PC-9 (cell line): ENCODE measurements at regions not wholly inside any gene's neighbourhood (a gene's known extent, or its start where the extent isn't known, plus 50 kb on each side); places are given as distances from the start of the nearest gene placed in this dataset.
A peak's percentile ranks its signal among the peaks of the same experiment; 100 is the strongest.

ENCODE experiments used
- BruUV-seq: library from RNA; stranded (reverse); fragments of 400-500 nt; replicated peaks from 2 replicates; lab custom pipeline; 2021; lab: Mats Ljungman, UMichigan
- CTCF ChIA-PET: fragments of 300-600 bp; sonication (Branson Sonifier 250); formaldehyde crosslinking; loops from one replicate; lab custom pipeline; 2022; ENCODE audit warnings: antibody characterized with exemption; lab: Charles Lee
- POLR2A ChIA-PET: fragments of 300-600 bp; sonication (Branson Sonifier 250); formaldehyde crosslinking; loops from one replicate; lab custom pipeline; 2022; ENCODE audit warnings: antibody characterized with exemption; ENCODE audit not compliant: unreplicated experiment; lab: Charles Lee
- DNase-seq, 2 experiments: peaks; one replicate each; pipeline versions ENCODE4 v3.0.0 to v3.0.0-alpha.2; 2015 to 2022; ENCODE audit warnings: mixed read lengths in 1 of 2
- H2AFZ ChIP-seq: fragments of 200-600 bp; sonication (generic); 2 replicates; pipeline ENCODE4 v1.8.1; 2017; ENCODE audit warnings: antibody characterized with exemption
- H3F3A ChIP-seq: fragments of 200-600 bp; sonication (generic); 2 replicates; pipeline ENCODE4 v1.8.1; 2017; ENCODE audit warnings: antibody characterized with exemption, mild to moderate bottlenecking, low read depth; ENCODE audit not compliant: insufficient read depth
- H3K27ac ChIP-seq: fragments of 200-600 bp; sonication (generic); 2 replicates; pipeline ENCODE4 v1.6.1; 2016; ENCODE audit warnings: mixed run types
- H3K27me3 ChIP-seq: fragments of 200-600 bp; sonication (generic); 2 replicates; pipeline ENCODE4 v1.6.1; 2016; ENCODE audit warnings: low read depth, mixed run types; ENCODE audit not compliant: insufficient read depth
- H3K36me3 ChIP-seq: fragments of 200-600 bp; sonication (generic); 2 replicates; pipeline ENCODE4 v1.6.1; 2016; ENCODE audit warnings: low read depth, mixed run types
- H3K4me1 ChIP-seq: fragments of 200-600 bp; sonication (generic); replicated peaks from 2 replicates; pipeline ENCODE4 v1.6.1; 2016; ENCODE audit warnings: mixed run types; ENCODE audit not compliant: insufficient read depth
- H3K4me2 ChIP-seq: fragments of 200-600 bp; sonication (generic); 2 replicates; pipeline ENCODE4 v1.6.1; 2017; ENCODE audit warnings: mixed run types
- H3K4me3 ChIP-seq: fragments of 200-600 bp; sonication (generic); 2 replicates; pipeline ENCODE4 v1.6.1; 2016; ENCODE audit warnings: mixed run types
- H3K79me2 ChIP-seq: fragments of 200-600 bp; sonication (generic); 2 replicates; pipeline ENCODE4 v1.6.1; 2017; ENCODE audit warnings: low read depth, mixed run types
- H3K9me2 ChIP-seq: fragments of 200-600 bp; sonication (generic); 2 replicates; pipeline ENCODE4 v1.8.1; 2017; ENCODE audit warnings: mild to moderate bottlenecking; ENCODE audit not compliant: insufficient read depth
- H3K9me3 ChIP-seq: fragments of 200-600 bp; sonication (generic); 2 replicates; pipeline ENCODE4 v1.8.1; 2016; ENCODE audit warnings: low read depth; ENCODE audit not compliant: insufficient read depth
- H4K20me1 ChIP-seq: fragments of 200-600 bp; sonication (generic); 2 replicates; pipeline ENCODE4 v1.8.1; 2017; ENCODE audit not compliant: insufficient read depth
- CTCF ChIP-seq: fragments of 200-600 bp; sonication (generic); conservative IDR thresholded peaks from 2 replicates; pipeline ENCODE4 v1.6.1; 2017; ENCODE audit warnings: mixed run types, antibody characterized with exemption, mild to moderate bottlenecking, moderate library complexity
- EZH2 ChIP-seq: fragments of 200-600 bp; sonication (generic); IDR thresholded peaks from 2 replicates; pipeline ENCODE4 v1.8.0; 2017; ENCODE audit warnings: antibody characterized with exemption, low read depth
- intact Hi-C: fragments of 100-400 bp; cut with micrococcal nuclease; formaldehyde crosslinking; loops from one replicate; pipeline ENCODE4 v1.10.0; 2022; ENCODE audit not compliant: unreplicated experiment

- H3K4me3 ChIP-seq = no peak overlapping the region
- CTCF ChIA-PET = no interaction called here
- TF ChIP-seq CTCF (no peak), EZH2 (no peak)
- intact Hi-C loops = no loop called here
- H3K9me2 ChIP-seq = no peaks in the 10 kb centered on the region
- no peaks in the 10 kb centered on the region for H3K79me2 ChIP-seq
- H3K4me2 ChIP-seq = no peak overlapping the region
- H3K27ac ChIP-seq = no peak overlapping the region
- H3F3A ChIP-seq = no peaks in the 10 kb centered on the region
- no peaks in the 10 kb centered on the region for H3K9me3 ChIP-seq
- no peaks in the 10 kb centered on the region for H3K4me1 ChIP-seq
- no peak for DNase-seq
- no peak overlapping the region for H2AFZ ChIP-seq
- H3K27me3 ChIP-seq = no peaks in the 10 kb centered on the region
- no TSS peak for BruUV-seq
- POLR2A ChIA-PET = no interaction called here
- H3K36me3 ChIP-seq = no peaks in the 10 kb centered on the region
- H4K20me1 ChIP-seq = no peaks in the 10 kb centered on the region
Measured at GRCh38 chr1:82829527-82829926, 1028.8 kb downstream of the ADGRL2 start.

GRCh38 chr1:82823876-82824275, 1023.1 kb downstream of the ADGRL2 start:
- no peak for DNase-seq
- no peaks in the 10 kb centered on the region for H3F3A ChIP-seq
- no peaks in the 10 kb centered on the region for H3K9me2 ChIP-seq
- no peaks in the 10 kb centered on the region for H3K79me2 ChIP-seq
- H3K27ac ChIP-seq = no peak overlapping the region
- no peak for TF ChIP-seq EZH2
- no peak for TF ChIP-seq CTCF
- ChIA-PET CTCF (interaction anchor here (0.6 kb wide), 1 partner anchor 1586 kb away, joined by 7 read pairs; no protein-coding TSS in a partner anchor), POLR2A (no interaction called here)
- H3K27me3 ChIP-seq = no peaks in the 10 kb centered on the region
- BruUV-seq = no TSS peak
- H3K4me3 ChIP-seq = no peak overlapping the region
- H3K4me1 ChIP-seq = no peaks in the 10 kb centered on the region
- intact Hi-C loops = no loop called here
- H4K20me1 ChIP-seq = no peaks in the 10 kb centered on the region
- no peaks in the 10 kb centered on the region for H3K36me3 ChIP-seq
- no peaks in the 10 kb centered on the region for H3K9me3 ChIP-seq
- no peak overlapping the region for H3K4me2 ChIP-seq
- H2AFZ ChIP-seq = no peak overlapping the region; the same call in 1 of the 2 replicates

- TF ChIP-seq EZH2 (no peak), CTCF (no peak)
- Histone ChIP-seq H3F3A (no peaks in the 10 kb centered on the region), H3K9me3 (no peaks in the 10 kb centered on the region), H3K79me2 (no peaks in the 10 kb centered on the region), H3K4me2 (no peak overlapping the region), H3K27ac (no peak overlapping the region), H3K36me3 (no peaks in the 10 kb centered on the region), H2AFZ (peak overlapping the region; percentile 63; the same call in 1 of the 2 replicates), H3K4me1 (no peaks in the 10 kb centered on the region), H4K20me1 (no peaks in the 10 kb centered on the region), H3K27me3 (no peaks in the 10 kb centered on the region), H3K4me3 (no peak overlapping the region), H3K9me2 (no peaks in the 10 kb centered on the region)
- no peak for DNase-seq
- intact Hi-C loops = no loop called here
- CTCF ChIA-PET = no interaction called here
- BruUV-seq = no TSS peak
- POLR2A ChIA-PET = interaction anchor here (0.6 kb wide), 1 partner anchor 256 kb away, joined by 3 read pairs; no protein-coding TSS in a partner anchor
Measured at GRCh38 chr1:82820816-82821215, 1020.1 kb downstream of the ADGRL2 start.
